ENCODE measurements at regions not wholly inside any gene's neighbourhood (a gene's known extent, or its start where the extent isn't known, plus 50 kb on each side); places are given as distances from the start of the nearest gene placed in this dataset.

DNA sequence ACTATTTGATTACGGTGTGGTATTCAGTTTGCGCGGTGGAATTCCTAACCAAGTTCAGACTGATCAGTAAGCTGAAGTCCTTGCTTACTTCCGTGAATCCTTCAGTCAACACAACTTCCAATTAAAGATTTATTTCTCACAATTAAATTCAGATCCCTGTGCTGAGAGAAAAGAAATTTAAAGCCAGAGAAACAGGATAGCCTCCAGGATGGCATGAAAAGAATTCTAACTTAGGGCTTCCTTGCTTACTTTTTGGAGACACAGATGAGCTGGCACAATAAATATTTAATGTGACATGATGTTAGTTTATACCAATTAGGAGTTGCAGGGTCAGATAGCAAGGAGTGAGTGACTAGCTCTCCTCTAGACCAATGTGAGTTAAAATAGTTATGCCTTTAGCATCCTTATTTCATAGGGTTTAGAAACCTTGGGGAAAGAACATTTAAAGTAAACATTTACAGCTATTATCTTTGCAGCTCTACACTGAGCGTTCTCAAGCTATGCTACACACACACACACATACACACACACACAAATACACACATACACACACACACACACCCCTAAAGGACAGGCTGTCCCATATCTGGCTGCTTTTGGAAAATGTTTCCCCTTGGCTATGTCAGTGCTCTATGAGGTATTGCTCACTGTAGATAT lies 151.0 kb downstream of the TRIB2 start:
- no peak for TF ChIP-seq EP300 (IDR thresholded peaks at IDR 0.05; ENCODE audit: borderline replicate concordance)

DNA sequence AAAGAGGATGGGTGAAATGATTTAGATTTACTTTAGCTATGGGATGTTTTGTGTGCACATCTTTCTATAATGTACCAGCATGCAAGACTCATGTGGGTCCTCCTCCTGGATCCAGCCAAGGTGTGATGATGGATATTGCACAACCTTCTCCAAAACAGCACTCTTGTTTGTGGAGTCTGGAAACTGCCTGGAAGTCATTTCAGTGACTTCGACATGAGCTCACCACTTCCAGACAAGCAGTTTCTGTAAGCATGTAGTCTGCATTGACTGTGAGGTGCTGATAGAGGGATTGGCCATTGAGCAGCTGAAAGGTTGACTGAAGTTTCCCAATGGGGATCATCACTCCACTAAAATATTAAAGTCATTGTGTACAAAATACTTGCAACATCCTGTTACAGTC lies 154.0 kb downstream of the TRIB2 start:
- TF ChIP-seq ZBTB7A (IDR thresholded peaks at IDR 0.05; ENCODE audit: low read depth) (no peak), NFIC (IDR thresholded peaks at IDR 0.05) (no peak), TCF12 (IDR thresholded peaks at IDR 0.05; ENCODE audit: low read depth) (no peak), TAF1 (IDR thresholded peaks at IDR 0.05; ENCODE audit: low read depth) (no peak), RAD21 (IDR thresholded peaks at IDR 0.05; ENCODE audit: low read depth) (no peak), FOXM1 (IDR thresholded peaks at IDR 0.05; ENCODE audit: borderline replicate concordance, low read depth) (no peak), EGR1 (IDR thresholded peaks at IDR 0.05) (no peak), USF1 (IDR thresholded peaks at IDR 0.05) (no peak), TEAD4 (IDR thresholded peaks at IDR 0.05) (no peak), CEBPB (IDR thresholded peaks at IDR 0.05) (no peak), REST (IDR thresholded peaks at IDR 0.05; ENCODE audit: low read depth) (no peak), CREB1 (IDR thresholded peaks at IDR 0.05; ENCODE audit: low read depth) (no peak), EP300 (IDR thresholded peaks at IDR 0.05; ENCODE audit: borderline replicate concordance) (no peak), YY1 (IDR thresholded peaks at IDR 0.05; ENCODE audit: low read depth) (no peak)
- TF ChIP-seq, protein P1, sequence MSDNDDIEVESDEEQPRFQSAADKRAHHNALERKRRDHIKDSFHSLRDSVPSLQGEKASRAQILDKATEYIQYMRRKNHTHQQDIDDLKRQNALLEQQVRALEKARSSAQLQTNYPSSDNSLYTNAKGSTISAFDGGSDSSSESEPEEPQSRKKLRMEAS (IDR thresholded peaks at IDR 0.05) = no peak

- TF ChIP-seq FOXM1 (IDR thresholded peaks at IDR 0.05; ENCODE audit: borderline replicate concordance, low read depth) (no peak), YY1 (IDR thresholded peaks at IDR 0.05; ENCODE audit: low read depth) (no peak), EGR1 (IDR thresholded peaks at IDR 0.05) (no peak), REST (IDR thresholded peaks at IDR 0.05; ENCODE audit: low read depth) (no peak), RAD21 (IDR thresholded peaks at IDR 0.05; ENCODE audit: low read depth) (no peak), EP300 (IDR thresholded peaks at IDR 0.05; ENCODE audit: borderline replicate concordance) (no peak), CREB1 (IDR thresholded peaks at IDR 0.05; ENCODE audit: low read depth) (no peak), TEAD4 (IDR thresholded peaks at IDR 0.05) (no peak), CEBPB (IDR thresholded peaks at IDR 0.05) (no peak), TCF12 (IDR thresholded peaks at IDR 0.05; ENCODE audit: low read depth) (no peak), USF1 (IDR thresholded peaks at IDR 0.05) (no peak), ZBTB7A (IDR thresholded peaks at IDR 0.05; ENCODE audit: low read depth) (no peak), NFIC (IDR thresholded peaks at IDR 0.05) (no peak), TAF1 (IDR thresholded peaks at IDR 0.05; ENCODE audit: low read depth) (no peak)
- TF ChIP-seq, protein P1 (IDR thresholded peaks at IDR 0.05) = no peak
Measured at GRCh38 chr2:12871694-12872315, 155.1 kb downstream of the TRIB2 start.

GRCh38 chr2:12877761-12878160 lies 161.0 kb downstream of the TRIB2 start:
- no peak for TF ChIP-seq TCF12 (IDR thresholded peaks at IDR 0.05; ENCODE audit: low read depth)

GRCh38 chr2:12879649-12880048 lies 162.9 kb downstream of the TRIB2 start:
- TF ChIP-seq RAD21 (IDR thresholded peaks at IDR 0.05; ENCODE audit: low read depth) (no peak), NFIC (IDR thresholded peaks at IDR 0.05) (no peak), TAF1 (IDR thresholded peaks at IDR 0.05; ENCODE audit: low read depth) (no peak), YY1 (IDR thresholded peaks at IDR 0.05; ENCODE audit: low read depth) (no peak)

DNA sequence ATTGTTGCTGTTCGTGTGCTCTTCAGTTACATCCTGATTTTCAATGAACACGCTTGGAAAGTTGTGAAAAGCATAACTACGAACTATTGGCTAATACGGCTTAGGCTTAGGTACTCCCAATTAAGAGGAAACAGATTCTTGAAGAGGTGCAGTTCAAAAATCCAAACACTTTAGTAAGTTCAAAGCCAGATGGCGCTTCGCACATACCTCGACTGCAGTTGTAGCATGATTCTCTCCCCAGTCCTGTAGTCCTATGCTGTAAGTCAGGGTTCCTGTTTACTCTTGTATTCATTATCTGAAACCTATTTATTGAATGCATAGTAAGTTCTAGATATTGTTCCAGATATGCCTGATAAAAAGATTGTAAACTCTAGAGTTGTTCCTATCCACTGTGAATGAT lies 165.2 kb downstream of the TRIB2 start:
- TF ChIP-seq YY1 (IDR thresholded peaks at IDR 0.05; ENCODE audit: low read depth) (no peak), EGR1 (IDR thresholded peaks at IDR 0.05) (no peak), TCF12 (IDR thresholded peaks at IDR 0.05; ENCODE audit: low read depth) (no peak)
- TF ChIP-seq, protein P1 (IDR thresholded peaks at IDR 0.05) = no peak

Data from Ishikawa (cell line).